GM12865 (cell line): ENCODE measurements at regions not wholly inside any gene's neighbourhood (a gene's known extent, or its start where the extent isn't known, plus 50 kb on each side); places are given as distances from the start of the nearest gene placed in this dataset.

ENCODE experiments used
- DNase-seq: peaks from one replicate; pipeline ENCODE4 v3.0.0; 2010; ENCODE audit warnings: low read depth
- H3K4me3 ChIP-seq: 2 replicates; pipeline ENCODE4 v1.5.1; 2011; ENCODE audit warnings: mild to moderate bottlenecking, low read depth, low read length, control low read depth
- TF ChIP-seq, protein P1 (sequence below): IDR thresholded peaks from 2 replicates; pipeline ENCODE4 v1.5.1; 2011; ENCODE audit warnings: low read length, control low read depth, low read depth, inconsistent platforms; ENCODE audit not compliant: insufficient read depth; ENCODE audit errors: missing control alignments

DNA sequence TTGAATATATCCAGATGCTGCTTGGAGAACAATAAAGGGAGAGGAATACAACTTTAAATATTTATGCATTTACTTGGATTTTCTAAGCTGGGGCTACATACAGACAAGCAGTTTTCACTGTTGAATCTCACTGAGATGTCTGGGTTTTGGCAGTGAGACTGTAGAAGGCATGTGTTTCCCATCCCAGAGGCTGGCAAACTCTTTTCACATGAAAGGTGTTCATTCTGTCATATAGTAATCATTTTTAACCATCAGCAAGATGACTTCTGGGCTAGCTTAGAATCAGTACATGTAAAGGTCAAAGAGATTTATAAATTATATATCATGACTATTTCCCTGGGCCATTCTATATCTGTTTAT lies 218.7 kb upstream of the SGO1 start:
- H3K4me3 ChIP-seq, result no peak overlapping the region
- TF ChIP-seq, protein P1, sequence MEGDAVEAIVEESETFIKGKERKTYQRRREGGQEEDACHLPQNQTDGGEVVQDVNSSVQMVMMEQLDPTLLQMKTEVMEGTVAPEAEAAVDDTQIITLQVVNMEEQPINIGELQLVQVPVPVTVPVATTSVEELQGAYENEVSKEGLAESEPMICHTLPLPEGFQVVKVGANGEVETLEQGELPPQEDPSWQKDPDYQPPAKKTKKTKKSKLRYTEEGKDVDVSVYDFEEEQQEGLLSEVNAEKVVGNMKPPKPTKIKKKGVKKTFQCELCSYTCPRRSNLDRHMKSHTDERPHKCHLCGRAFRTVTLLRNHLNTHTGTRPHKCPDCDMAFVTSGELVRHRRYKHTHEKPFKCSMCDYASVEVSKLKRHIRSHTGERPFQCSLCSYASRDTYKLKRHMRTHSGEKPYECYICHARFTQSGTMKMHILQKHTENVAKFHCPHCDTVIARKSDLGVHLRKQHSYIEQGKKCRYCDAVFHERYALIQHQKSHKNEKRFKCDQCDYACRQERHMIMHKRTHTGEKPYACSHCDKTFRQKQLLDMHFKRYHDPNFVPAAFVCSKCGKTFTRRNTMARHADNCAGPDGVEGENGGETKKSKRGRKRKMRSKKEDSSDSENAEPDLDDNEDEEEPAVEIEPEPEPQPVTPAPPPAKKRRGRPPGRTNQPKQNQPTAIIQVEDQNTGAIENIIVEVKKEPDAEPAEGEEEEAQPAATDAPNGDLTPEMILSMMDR, result no peak
- no peak for DNase-seq

DNA sequence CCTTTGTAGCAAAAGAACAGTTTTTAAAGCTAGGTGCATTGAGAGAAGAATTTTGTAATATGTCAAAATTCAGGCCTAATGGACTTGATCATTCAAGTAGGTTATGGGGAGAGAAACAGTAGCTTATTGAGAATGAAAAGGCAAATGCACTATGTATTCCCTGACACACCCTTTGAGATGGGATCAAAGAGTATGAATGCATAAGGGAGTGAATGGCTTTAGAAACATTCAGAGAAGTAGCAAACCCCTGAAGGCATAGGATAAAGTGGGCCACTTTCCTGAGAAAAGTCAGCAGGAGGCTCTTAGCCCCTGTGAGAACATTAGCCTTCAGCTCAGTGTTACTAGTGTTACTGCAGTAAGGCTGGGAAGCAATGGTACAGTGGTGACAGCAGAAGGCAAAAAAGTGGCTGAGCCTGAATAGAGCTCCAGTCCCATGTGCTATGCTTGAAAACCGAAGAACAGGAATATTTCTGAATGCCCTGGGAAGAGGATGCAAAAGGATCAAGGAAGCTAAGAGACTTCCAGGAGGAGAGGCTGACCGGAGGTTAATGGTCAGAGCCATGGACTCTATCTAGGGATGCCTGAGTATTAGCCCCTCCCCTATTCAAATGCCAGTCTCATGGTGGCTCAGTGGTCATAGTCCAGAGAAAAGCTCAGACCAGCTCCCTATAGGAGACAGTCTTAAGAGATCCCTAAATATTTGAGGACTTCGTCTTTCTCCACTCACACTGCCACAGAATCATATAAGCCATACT lies 218.2 kb upstream of the SGO1 start:
- TF ChIP-seq, protein P1, result no peak
- no peak overlapping the region for H3K4me3 ChIP-seq
- no peak for DNase-seq

DNA sequence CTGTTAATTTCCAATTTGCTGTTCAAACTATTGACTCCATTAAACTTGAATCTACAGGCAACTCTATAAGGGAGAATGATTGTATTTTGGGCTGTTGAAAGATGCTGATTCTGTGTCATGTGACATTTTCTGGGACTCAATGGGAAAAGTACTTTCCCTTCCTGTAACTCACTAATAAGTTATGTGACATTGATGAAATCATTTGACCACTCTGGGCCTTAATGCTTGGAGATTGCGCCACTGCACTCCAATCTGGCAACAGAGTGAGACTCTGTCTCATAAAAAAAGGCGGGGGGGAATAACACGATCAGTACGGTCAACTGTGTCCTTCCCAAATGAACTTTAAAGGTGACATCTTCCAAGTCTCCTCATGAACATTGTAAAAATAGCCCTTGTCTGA lies 215.2 kb upstream of the SGO1 start:
- TF ChIP-seq, protein P1, result no peak
- DNase-seq, result no peak
- H3K4me3 ChIP-seq, result no peak overlapping the region

DNA sequence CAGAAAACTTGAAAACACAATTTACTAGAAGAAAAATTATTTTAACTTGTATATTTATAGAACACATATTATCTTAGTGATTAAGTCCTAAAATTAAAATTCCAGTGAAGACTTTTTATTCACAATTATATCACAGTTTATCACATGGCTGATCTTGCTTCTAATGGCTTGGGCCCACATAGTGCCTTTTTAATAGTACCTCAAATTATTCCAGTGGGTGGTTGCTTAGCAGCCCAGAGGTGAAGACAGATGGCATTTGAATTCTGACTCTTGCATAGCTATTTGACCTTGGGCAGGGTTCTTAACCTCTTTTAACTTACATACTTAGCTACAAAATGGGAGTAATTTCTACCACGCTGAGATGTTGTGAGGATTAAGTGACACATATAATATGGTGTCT lies 214.7 kb upstream of the SGO1 start:
- TF ChIP-seq, protein P1, result no peak
- H3K4me3 ChIP-seq, result no peak overlapping the region
- DNase-seq, result no peak

DNA sequence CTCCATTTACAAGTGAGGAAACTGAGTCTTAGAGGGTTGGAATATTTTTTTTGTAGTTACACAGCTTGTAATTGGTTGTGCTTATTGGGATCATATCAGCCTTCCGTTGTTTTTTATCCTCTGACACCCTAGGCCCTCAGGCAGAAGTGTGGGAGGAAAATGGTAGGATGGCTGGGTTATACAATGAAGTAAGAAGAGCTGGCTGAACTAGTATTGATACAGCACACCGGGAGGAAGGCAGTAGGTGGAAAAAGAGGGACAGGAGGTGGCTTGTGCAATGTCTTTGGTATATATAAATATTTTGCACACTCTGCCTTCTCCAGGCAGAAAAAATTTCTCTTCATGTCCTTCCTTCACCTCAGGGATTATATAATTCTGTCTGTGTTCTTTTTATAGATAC lies 214.3 kb upstream of the SGO1 start:
- no peak for DNase-seq
- no peak overlapping the region for H3K4me3 ChIP-seq
- TF ChIP-seq, protein P1, result no peak

DNA sequence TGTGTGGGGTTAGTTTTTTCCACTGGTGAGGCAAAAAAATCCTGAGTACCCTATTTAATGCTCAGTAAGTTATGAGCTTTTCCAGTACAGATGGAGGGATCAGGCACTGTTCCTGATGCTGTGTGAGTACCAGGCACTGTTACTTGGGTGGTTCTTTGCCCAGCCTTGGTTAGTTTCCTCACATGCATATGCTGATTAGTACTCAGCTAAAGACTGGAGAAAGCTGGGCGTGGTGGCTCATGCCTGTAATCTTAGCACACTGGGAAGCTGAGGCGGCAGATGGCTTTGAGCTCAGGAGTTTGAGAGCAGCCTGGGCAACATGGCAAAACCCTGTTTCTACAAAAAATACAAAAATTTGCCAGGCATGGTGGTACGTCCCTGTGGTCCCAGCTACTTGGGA lies 210.3 kb upstream of the SGO1 start:
- TF ChIP-seq, protein P1, result no peak
- DNase-seq, result no peak
- H3K4me3 ChIP-seq, result no peak overlapping the region

DNA sequence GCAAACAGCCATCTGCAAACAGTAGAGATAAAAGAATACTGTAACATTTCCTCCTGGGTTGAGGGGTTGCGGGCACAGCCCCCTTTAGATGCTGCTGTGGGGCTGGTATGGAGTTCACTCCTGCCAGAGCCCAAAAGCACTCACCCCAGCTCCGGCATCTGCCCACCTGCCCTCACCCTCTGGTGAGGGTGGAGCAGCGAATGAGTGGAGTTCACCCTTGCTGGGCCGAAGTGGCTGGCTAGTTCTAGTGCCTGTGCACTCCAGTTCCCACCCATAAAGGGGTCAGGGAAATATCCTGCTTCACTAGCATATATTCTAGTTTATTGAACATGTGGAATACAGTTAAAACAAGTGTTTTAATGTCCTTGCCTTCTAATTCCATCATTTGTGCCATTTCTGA lies 209.7 kb upstream of the SGO1 start:
- TF ChIP-seq, protein P1, result no peak
- no peak overlapping the region for H3K4me3 ChIP-seq
- DNase-seq, result no peak
